GM21526 (cell line): ENCODE measurements at regions not wholly inside any gene's neighbourhood (a gene's known extent, or its start where the extent isn't known, plus 50 kb on each side); places are given as distances from the start of the nearest gene placed in this dataset.
"Not testable (repeated sequence)": the region's sequence is repeated elsewhere in the genome, so short reads cannot be mapped to it uniquely, and the experiment has no call there.

Experiments used
- ATAC-seq: cut with Tn5 transposase; IDR thresholded peaks from one replicate; pipeline ENCODE4 v1.9.1; 2021; ENCODE audit warnings: moderate library complexity; ENCODE audit not compliant: unreplicated experiment, low FRiP score

DNA sequence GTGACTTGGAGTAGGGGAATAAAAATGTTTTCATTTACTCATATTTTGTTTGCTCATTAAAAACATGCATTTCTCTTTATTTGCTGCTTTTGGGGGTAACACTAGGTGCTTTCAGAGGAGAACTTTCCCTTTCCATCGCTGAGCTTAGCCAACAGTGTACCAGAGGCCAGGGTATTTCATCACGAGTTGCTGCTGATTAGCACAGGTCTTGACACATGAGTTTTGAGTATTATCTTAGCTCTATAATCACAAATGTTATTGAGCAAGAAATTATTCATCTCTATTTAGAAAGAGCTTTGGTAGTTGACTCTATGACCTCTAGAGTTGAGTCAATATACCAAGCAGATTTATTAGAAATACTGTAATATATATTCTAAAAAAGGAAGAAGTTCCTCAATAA, 375.9 kb downstream of the NXPH1 start:
- no peak for ATAC-seq

DNA sequence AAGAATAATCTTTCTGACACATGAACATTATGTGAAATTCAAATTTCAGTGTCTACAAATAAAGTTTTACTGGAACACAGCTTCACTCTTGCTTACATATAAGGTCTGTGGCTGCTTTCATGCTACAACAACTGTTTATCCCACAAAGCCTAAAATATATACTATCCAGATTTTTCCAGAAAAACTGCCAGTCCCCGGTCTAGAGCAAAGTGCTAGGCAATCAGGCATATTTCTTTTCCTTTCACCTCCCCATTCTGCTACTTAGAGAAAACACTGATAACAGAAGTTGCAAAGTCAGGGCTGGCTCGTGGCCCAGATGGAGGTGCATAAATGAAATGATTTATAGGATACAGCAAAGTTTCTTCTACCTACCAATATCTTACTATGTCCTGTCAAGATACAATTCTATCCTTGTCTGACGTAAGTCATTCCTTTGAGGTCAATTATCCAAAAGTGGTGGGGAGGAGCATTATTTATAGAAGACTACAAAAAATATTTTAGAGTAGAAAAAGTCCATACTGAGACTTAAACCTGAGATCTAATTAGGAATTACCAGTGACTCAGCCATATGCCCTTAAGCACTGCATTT, 384.1 kb downstream of the NXPH1 start:
- no peak for ATAC-seq

DNA sequence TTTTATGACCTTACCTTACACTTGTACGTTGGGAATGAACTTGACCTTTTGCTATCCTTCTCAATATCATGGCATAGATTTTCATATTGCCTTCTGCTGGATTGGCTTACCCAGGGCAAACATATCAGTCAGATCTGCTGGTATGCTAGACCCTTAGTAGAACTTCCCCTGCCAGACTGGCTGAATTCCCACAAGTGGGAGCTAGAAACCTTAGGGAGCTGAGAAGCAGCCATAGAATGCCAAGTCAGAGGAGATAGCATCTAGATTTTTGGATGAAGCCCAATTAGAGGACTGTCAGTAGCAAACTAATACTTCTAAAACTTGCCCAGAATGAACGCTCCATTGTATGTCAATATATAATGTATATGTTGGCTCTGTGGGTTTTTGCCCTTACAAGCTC, 385.0 kb downstream of the NXPH1 start:
- no peak for ATAC-seq

DNA sequence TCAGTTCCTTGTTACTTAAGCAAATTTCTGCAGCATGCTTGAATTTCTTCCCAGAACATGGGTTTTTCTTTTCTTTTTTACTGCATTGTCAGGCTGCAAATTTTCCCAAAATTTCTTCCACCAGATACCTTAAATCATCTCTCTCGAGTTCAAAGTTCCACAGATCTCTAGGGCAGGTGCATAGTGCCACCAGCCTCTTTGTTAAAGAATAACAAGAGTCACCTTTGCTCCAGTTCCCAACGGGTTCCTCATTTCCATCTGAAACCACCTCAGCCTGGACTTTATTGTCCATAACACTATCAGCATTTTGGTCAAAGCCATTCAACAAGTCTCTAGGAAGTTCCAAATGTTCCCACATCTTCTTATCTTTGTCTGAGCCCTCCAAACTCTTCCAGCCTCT, 389.2 kb downstream of the NXPH1 start:
- ATAC-seq: no peak

DNA sequence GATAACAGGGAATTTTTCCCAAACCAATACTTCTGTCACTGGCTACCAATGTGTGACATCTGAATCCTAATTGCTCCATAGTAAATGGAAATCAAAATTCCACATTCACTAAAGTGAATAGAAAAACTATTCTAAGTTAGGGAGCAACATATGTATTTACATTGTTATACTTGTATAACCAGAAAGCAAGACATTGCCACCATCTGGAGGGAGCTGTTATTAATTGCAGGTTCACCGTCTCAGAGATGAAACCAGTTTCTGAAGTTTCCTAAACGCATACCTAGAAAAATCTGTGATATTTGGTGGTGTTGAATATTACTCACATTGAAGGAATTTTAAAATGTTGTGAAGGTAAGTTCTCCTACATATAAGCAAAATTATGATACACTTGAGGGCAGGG, 390.1 kb downstream of the NXPH1 start:
- ATAC-seq: no peak

DNA sequence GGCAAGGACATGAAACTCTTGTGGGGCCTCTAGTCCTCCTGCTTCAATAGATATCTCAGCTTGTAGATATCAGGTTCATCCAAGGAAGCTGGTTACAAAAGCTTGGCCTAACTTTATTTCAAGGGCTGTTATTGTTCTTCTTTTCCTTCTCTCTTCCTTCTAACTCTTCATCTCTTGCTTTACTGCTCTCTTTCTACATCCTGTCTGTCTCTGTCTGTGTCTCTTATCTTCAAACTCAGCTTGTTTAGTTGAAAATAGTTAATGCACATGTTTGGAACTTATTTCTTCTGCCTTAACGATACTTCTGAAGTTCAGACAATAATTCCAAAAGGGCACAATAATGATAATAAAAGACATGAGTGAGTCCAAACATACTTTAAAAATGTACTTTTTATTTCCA, 393.9 kb downstream of the NXPH1 start:
- no peak for ATAC-seq

DNA sequence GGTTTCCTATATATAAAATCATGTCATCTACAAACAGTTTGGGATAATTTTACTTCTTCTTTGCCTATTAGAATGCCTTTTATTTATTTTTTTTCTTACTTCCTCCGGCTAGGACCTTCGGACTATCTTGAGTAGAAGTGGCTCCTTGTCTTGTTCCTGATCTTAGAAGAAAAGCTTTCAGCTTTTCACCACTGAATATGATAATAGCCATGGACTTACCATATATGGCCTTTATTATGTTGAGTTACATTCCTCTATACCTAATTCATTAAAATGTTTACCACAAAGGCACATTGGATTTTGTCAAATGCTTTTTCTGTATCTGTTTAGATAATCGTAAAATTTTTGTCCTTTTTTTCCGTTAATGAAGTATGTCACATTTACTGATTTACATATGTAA, 395.7 kb downstream of the NXPH1 start:
- no peak for ATAC-seq

DNA sequence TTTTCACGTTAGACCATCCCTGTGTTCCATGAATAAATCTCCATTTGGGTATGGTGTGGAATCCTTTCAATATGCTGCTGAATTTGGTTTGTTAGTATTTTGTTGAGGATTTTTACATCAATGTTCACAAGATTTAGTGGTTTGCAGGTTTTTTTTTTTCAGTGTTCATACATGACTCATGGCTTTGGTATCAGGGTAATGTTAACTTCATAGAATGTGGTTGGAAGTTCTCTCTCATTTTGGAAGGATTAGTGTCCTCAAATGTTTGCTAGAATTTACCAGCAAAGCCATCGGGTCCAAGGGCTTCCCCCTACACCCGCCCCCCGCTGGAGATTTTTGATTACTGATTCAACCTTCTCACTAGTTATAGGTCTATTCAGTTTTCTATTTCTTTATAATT, 398.0 kb downstream of the NXPH1 start:
- ATAC-seq: no peak

DNA sequence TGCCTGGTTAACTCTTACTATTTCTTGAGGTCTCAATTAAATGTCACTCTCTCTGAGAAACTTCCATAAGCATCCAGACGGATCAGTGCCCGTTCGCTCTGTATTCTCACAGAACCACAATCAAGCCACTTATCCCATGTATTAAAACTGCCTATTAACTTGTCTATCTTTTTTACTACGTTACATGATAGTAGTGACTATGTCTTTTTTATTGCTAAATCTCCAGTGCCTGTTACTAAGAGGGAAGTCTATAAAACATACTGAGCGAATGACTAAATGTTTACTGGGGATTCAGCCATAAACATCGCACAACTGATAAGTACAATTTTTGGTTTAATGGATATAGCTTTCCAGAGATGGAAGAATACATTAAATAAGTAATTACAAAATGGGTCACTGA, 399.9 kb downstream of the NXPH1 start:
- ATAC-seq: no peak

DNA sequence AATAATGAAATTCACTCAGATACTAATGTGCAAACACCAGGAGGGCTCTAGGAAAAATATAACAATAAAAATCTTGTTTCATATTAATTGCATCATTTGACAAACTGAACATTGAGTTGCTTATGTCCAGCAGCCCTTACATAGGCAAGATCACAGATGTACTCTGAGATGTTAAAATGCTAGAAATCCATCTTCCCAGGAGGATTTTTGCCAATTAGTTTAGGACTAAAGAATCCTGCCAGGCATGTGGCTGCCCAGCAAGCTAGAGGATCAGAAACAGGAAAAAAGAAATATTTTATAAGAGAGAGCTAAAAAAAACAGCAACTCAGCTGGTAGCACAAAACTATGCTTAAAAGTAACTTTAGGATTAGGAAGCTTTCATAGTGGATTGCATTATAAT, 407.8 kb downstream of the NXPH1 start:
- ATAC-seq: no peak

DNA sequence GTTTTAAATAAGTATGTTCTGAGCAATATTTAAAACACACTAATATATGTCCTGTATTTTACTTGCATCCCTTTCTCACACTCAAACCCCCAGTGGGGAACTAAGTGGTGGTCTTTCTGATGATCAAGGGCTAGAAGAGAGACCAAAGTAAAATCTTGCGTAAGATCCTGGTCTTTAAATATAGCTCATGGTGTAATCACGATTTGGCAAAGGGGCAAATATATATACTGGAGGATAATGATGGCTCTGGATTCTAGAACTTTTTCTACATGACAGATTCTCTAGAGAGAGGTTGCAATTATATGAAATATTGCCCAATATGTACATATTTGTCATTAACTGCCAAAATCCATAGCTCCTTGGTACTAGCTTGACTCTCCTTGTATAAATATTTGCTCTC, 438.3 kb downstream of the NXPH1 start:
- no peak for ATAC-seq

DNA sequence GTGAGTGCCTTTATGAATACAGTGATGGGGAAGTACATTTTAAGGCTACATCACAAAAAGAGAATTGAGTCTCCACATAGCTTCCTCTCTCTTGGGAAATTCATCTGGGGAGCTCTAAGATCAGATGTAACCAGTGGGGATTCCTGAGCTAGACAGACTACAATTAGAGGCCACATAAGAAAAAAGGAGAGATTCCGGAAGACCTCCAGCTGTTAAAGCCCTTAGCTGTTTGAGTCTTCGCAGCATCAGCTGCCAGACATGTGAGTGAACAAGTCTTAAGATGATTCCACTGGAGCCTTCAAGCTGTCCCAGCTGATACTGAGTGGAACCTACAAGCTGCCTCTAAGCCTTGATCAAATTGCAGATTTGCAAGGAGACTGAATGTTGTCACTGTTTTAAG, 448.5 kb downstream of the NXPH1 start:
- no peak for ATAC-seq

DNA sequence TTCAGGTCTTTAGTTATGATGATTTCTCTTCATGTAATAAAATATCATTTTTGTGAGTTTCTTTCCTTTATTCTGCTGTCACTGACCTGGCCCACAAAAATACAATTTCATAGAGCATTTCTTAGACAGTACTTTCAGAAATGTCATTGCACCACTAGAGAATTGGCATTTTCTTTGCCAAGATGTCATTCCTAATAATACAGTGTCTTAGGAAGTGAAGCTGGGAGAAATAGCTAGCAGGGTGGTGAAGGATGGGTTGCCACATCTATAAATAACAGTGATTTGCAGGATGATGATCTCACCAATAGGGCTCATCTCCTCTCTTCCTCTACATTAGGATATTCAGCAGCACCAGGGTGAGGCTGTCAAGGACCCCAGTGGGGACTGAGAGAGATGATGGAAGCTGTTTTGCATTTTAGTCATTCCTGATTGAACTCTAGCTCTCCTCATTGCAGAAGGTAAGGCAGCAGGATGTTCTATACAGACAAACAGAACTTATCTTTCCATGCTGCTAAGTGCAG, 452.1 kb downstream of the NXPH1 start:
- ATAC-seq: no peak

DNA sequence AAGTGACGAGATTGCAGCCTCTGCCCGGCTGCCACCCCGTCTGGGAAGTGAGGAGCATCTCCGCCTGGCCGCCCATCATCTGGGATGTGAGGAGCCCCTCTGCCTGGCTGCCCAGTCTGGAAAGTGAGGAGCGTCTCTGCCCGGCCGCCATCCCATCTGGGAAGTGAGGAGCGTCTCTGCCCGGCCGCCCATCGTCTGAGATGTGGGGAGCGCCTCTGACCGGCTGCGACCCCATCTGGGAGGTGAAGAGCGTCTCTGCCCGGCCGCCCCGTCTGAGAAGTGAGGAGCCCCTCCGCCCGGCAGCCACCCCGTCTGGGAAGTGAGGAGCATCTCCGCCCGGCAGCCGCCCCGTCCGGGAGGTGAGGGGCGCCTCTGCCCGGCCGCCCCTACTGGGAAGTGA, 456.9 kb downstream of the NXPH1 start:
- ATAC-seq: not testable (repeated sequence)

DNA sequence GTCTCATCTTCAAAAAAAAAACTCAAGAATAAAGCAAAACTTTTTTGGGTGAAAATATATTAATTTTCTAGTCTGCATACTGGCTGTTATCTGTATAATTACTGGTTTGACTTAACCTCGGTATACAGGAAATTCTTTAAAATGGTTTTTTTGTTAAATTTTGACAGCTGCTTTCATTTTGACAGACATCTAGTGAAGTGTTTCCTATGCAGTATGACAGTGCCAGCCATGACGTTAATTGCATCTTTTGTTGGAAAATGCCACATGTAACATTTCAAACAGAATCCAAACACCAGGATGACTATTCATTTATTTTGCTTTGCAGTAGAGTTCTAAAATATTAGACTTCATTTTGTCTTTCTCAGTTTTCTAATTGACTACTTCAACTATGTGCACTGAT, 460.4 kb downstream of the NXPH1 start:
- no peak for ATAC-seq

DNA sequence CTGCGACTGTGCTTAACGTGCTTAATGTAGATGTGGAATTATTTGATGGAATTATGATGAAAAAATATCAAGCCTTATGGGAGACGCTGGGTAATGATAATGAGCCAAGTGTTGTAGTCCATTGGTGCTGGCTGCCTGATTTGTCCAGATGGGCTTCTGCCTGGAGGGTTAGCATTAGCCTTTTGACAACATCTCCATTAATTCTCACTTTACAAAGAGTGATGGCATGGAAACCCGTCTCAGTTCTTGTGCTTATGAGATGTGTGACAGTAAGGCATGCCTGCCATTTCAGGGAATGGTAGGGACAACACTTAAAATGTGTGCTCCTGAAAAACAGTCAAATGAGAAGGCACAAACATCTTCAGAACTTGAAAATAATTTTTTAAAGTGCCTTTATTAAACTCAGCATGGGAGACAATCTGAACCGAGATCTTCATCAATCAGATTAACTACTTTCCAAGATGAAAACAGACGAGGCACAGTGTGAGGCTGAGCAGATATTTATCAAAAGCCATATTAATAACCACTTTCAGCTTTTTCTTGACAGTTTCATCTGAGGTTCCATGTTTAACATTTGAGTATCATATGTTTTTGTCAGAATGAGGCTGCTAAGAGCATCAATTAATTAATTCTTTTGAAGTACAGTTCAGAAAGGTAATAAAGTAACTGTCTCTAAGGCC, 473.1 kb downstream of the NXPH1 start:
- no peak for ATAC-seq

DNA sequence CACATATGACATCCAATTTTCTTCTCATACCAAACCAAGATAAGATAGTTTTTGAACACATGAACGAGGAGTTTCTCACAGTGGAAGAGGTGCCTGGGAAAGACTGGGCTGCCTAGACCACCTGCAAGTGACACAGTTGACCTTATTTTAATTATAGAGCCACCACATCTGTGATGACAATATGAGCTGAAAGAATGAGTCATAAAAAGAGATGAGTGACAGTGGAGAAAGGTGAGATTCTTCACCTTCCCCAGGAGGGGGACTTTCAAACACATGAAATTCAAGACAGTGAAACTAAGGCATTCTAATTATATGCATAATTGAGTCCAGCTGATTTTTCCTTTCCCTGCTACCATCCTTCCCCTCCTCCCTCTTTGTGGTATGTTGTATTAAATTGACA, 475.5 kb downstream of the NXPH1 start:
- no peak for ATAC-seq

DNA sequence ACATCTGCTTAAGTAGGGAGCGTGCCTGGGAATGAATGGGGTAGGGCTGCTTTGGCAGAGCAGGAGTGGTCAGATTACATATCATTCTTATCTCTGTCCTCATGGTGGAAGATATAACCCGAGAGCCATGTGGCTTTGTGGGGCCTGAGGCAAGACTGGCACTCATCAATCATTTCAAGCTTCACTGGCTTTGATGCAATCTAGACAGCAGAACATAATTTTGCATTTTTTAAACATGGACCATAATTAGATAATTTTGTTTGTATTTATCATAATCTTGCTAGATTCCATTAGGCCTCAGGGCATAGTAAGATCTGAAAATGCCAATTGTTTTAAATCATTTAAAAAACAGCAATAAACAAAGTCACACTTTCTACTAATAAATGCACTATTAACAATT, 480.3 kb downstream of the NXPH1 start:
- ATAC-seq: no peak

DNA sequence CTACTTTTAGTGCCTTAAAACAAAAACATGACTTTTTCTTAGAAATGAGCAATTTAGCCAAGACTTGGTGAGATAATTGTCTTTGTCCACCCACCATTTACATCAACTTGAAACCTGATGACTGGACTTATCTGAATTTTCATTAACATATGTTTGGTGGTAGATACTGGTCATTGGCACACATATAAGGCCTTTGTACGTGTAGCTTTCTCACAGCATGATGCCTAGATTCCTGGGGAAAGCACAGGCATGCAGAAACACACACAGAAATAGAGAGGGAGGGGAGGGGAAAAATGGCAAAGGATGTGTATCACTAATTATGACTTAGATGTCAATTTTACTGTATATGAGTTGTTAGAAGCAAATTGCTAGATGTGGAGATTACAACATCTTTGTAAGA, 488.4 kb downstream of the NXPH1 start:
- no peak for ATAC-seq

DNA sequence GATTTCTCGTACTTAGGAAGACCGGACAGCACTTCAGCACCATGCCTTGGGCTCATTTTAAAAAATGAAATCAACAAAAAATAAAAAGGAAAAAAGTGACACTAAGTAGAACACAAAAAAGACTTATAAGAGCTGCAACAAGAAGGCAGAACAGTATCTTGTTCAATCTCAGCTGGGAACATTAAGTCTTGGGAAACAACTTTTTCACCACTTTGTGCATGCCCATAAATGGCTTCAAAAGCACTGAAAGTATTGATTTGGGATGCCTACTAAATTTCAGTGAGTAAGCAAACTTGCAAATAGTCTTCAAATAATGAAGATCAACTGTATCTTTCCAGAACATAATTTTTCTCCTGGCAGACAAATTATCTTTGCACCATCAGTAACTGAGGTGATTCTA, 489.3 kb downstream of the NXPH1 start:
- no peak for ATAC-seq

DNA sequence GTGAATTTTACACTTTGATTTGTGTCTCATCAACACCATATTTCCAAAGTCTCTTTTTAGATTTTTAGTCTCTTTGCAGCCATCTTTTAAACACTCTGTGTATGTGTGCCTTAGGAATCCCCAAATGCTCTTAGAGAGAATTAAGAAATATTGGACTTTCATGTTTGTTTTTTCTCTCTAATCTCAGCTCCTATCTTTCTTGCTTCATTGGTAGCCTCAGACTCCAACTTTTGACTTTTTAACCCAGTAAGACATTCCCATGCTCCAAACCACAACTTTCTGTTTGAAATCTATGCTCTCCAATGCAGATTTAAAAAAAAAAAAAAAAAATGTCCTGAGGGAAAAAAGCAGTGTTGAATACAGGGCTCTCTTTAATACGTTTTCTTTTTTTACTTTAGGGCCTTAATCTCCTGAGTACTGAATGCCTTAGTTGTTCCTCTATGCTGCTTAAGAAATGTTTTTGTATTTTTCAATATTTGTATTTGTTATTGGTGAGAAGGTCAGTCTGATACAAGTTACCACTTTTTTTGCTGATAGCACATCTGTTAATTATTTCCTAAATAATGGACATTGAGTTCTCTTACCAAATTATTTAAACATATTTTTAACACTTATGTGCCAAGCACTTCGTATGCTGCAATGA, 489.9 kb downstream of the NXPH1 start:
- no peak for ATAC-seq
